IPS DF 19.7 (cell line): ENCODE measurements at regions not wholly inside any gene's neighbourhood (a gene's known extent, or its start where the extent isn't known, plus 50 kb on each side); places are given as distances from the start of the nearest gene placed in this dataset.
"Not testable (repeated sequence)": the region's sequence is repeated elsewhere in the genome, so short reads cannot be mapped to it uniquely, and the experiment has no call there.

Experiments used
- DNase-seq: peaks from one replicate; pipeline ENCODE4 v3.0.0-alpha.2; 2013; ENCODE audit warnings: low read depth, low spot score

GRCh38 chr10:63077800-63078199 lies 55.3 kb upstream of the NRBF2 start:
- DNase-seq = no peak

GRCh38 chr10:63072951-63073350 lies 60.2 kb upstream of the NRBF2 start:
- no peak for DNase-seq

GRCh38 chr10:63071145-63071544 lies 62.0 kb upstream of the NRBF2 start:
- no peak for DNase-seq

GRCh38 chr10:63069318-63069717 lies 63.8 kb upstream of the NRBF2 start:
- DNase-seq = no peak

- DNase-seq = no peak
Measured at GRCh38 chr10:63068246-63068645, 64.9 kb upstream of the NRBF2 start.

GRCh38 chr10:63066606-63067005 lies 66.5 kb upstream of the NRBF2 start:
- no peak for DNase-seq

- no peak for DNase-seq
Measured at GRCh38 chr10:63064706-63065105, 68.4 kb upstream of the NRBF2 start.

GRCh38 chr10:63058236-63058635 lies 74.9 kb upstream of the NRBF2 start:
- no peak for DNase-seq

- no peak for DNase-seq
Measured at GRCh38 chr10:63057509-63057908, 75.6 kb upstream of the NRBF2 start.

- DNase-seq = no peak
Measured at GRCh38 chr10:63055705-63056104, 77.4 kb upstream of the NRBF2 start.

GRCh38 chr10:63054889-63055611 lies 78.1 kb upstream of the NRBF2 start:
- DNase-seq = no peak

GRCh38 chr10:63052083-63052482 lies 81.0 kb upstream of the NRBF2 start:
- DNase-seq = no peak

- DNase-seq = no peak
Measured at GRCh38 chr10:63042256-63042655, 90.9 kb upstream of the NRBF2 start.

GRCh38 chr10:63033616-63034185 lies 99.4 kb upstream of the NRBF2 start:
- DNase-seq = not testable (repeated sequence)

- DNase-seq = no peak
Measured at GRCh38 chr10:63030536-63030935, 102.6 kb upstream of the NRBF2 start.

- no peak for DNase-seq
Measured at GRCh38 chr10:63027531-63027930, 105.6 kb upstream of the NRBF2 start.

- no peak for DNase-seq
Measured at GRCh38 chr10:63021225-63021624, 111.9 kb upstream of the NRBF2 start.

GRCh38 chr10:63013755-63014154 lies 119.4 kb upstream of the NRBF2 start:
- no peak for DNase-seq

GRCh38 chr10:63012623-63013022 lies 120.5 kb upstream of the NRBF2 start:
- DNase-seq = no peak

- DNase-seq = no peak
Measured at GRCh38 chr10:63010203-63010602, 122.9 kb upstream of the NRBF2 start.

GRCh38 chr10:63008491-63008890 lies 124.6 kb upstream of the NRBF2 start:
- DNase-seq = no peak

GRCh38 chr10:63007112-63007511 lies 126.0 kb upstream of the NRBF2 start:
- no peak for DNase-seq

GRCh38 chr10:63005246-63005645 lies 127.9 kb upstream of the NRBF2 start:
- no peak for DNase-seq
